Activated T-cell treated with anti-CD3 and anti-CD28 coated beads, Interleukin-2, amount 50 U/mL, for 4 hours (primary cell): ENCODE measurements at regions not wholly inside any gene's neighbourhood (a gene's known extent, or its start where the extent isn't known, plus 50 kb on each side); places are given as distances from the start of the nearest gene placed in this dataset.
"Not testable (repeated sequence)": the region's sequence is repeated elsewhere in the genome, so short reads cannot be mapped to it uniquely, and the experiment has no call there.

Source experiments
- ATAC-seq, 2 donors: fragments of 200-7000 bp; cut with Tn5 transposase; one replicate each; pipeline ENCODE4 v1.10.0; 2021
- DNase-seq: peaks from one replicate; pipeline ENCODE4 v3.0.0-alpha.2; 2020
- H3K27me3 Mint-ChIP-seq: one replicate; pipeline ENCODE4 v1.8.0; 2021; ENCODE audit warnings: low read depth, mixed read lengths
- H3K36me3 Mint-ChIP-seq: one replicate; pipeline ENCODE4 v1.8.0; 2022; ENCODE audit warnings: mixed read lengths; ENCODE audit not compliant: insufficient read depth
- H3K4me1 Mint-ChIP-seq: one replicate; pipeline ENCODE4 v1.8.0; 2021; ENCODE audit warnings: low read depth, mixed read lengths
- H3K4me3 Mint-ChIP-seq: one replicate; pipeline ENCODE4 v1.8.0; 2021; ENCODE audit warnings: mild to moderate bottlenecking, moderate library complexity, mixed read lengths
- H3K9me3 Mint-ChIP-seq: one replicate; pipeline ENCODE4 v1.8.0; 2021; ENCODE audit warnings: mixed read lengths

- H3K4me1 Mint-ChIP-seq, result no peaks in the 10 kb centered on the region
- H3K9me3 Mint-ChIP-seq, result no peaks in the 10 kb centered on the region
- no peak for ATAC-seq
- no peak overlapping the region for H3K4me3 Mint-ChIP-seq
- no peak for DNase-seq
- H3K36me3 Mint-ChIP-seq, result no peaks in the 10 kb centered on the region
- peaks cover 3% of the 10 kb centered on the region for H3K27me3 Mint-ChIP-seq
These were observed 358.3 kb upstream of the KLHL29 start for GRCh38 chr2:23026671-23027070.

GRCh38 chr2:23027396-23027795, 357.6 kb upstream of the KLHL29 start:
- DNase-seq, result no peak
- no peak for ATAC-seq
- Mint-ChIP-seq H3K9me3 (no peaks in the 10 kb centered on the region), H3K27me3 (peaks cover 3% of the 10 kb centered on the region), H3K4me1 (no peaks in the 10 kb centered on the region), H3K36me3 (no peaks in the 10 kb centered on the region), H3K4me3 (no peak overlapping the region)

- DNase-seq (no peak), ATAC-seq (no peak)
- Mint-ChIP-seq H3K36me3 (no peaks in the 10 kb centered on the region), H3K9me3 (no peaks in the 10 kb centered on the region), H3K27me3 (peaks cover 3% of the 10 kb centered on the region), H3K4me3 (no peak overlapping the region), H3K4me1 (no peaks in the 10 kb centered on the region)
These were observed 356.9 kb upstream of the KLHL29 start for GRCh38 chr2:23028106-23028505.

- ATAC-seq, result no peak
- Mint-ChIP-seq H3K9me3 (no peaks in the 10 kb centered on the region), H3K27me3 (peaks cover 3% of the 10 kb centered on the region), H3K36me3 (no peaks in the 10 kb centered on the region), H3K4me3 (no peak overlapping the region), H3K4me1 (no peaks in the 10 kb centered on the region)
- no peak for DNase-seq
These were observed 355.9 kb upstream of the KLHL29 start for GRCh38 chr2:23029111-23029510.

- DNase-seq, result no peak
- H3K4me1 Mint-ChIP-seq, result no peaks in the 10 kb centered on the region
- no peak overlapping the region for H3K4me3 Mint-ChIP-seq
- H3K36me3 Mint-ChIP-seq, result no peaks in the 10 kb centered on the region
- ATAC-seq, result no peak
- peaks cover 3% of the 10 kb centered on the region for H3K27me3 Mint-ChIP-seq
- no peaks in the 10 kb centered on the region for H3K9me3 Mint-ChIP-seq
These were observed 355.0 kb upstream of the KLHL29 start for GRCh38 chr2:23029951-23030350.

GRCh38 chr2:23034996-23035395, 350.0 kb upstream of the KLHL29 start:
- DNase-seq, result no peak
- H3K36me3 Mint-ChIP-seq, result no peaks in the 10 kb centered on the region
- no peaks in the 10 kb centered on the region for H3K4me1 Mint-ChIP-seq
- no peaks in the 10 kb centered on the region for H3K27me3 Mint-ChIP-seq
- no peaks in the 10 kb centered on the region for H3K9me3 Mint-ChIP-seq
- no peak overlapping the region for H3K4me3 Mint-ChIP-seq
- ATAC-seq, result no peak

GRCh38 chr2:23036629-23037028, 348.4 kb upstream of the KLHL29 start:
- Mint-ChIP-seq H3K27me3 (no peaks in the 10 kb centered on the region), H3K4me3 (no peak overlapping the region), H3K4me1 (no peaks in the 10 kb centered on the region), H3K36me3 (no peaks in the 10 kb centered on the region), H3K9me3 (no peaks in the 10 kb centered on the region)
- ATAC-seq (no peak), DNase-seq (no peak)

GRCh38 chr2:23037596-23037995, 347.4 kb upstream of the KLHL29 start:
- Mint-ChIP-seq H3K9me3 (no peaks in the 10 kb centered on the region), H3K36me3 (no peaks in the 10 kb centered on the region), H3K27me3 (no peaks in the 10 kb centered on the region), H3K4me3 (no peak overlapping the region), H3K4me1 (no peaks in the 10 kb centered on the region)
- ATAC-seq (no peak), DNase-seq (no peak)

GRCh38 chr2:23041443-23041842, 343.5 kb upstream of the KLHL29 start:
- Mint-ChIP-seq H3K27me3 (peaks cover 2% of the 10 kb centered on the region), H3K36me3 (no peaks in the 10 kb centered on the region), H3K4me1 (no peaks in the 10 kb centered on the region), H3K4me3 (no peak overlapping the region), H3K9me3 (no peaks in the 10 kb centered on the region)
- no peak for DNase-seq
- ATAC-seq, result no peak

GRCh38 chr2:23042216-23042906, 342.6 kb upstream of the KLHL29 start:
- Mint-ChIP-seq H3K9me3 (no peaks in the 10 kb centered on the region), H3K36me3 (no peaks in the 10 kb centered on the region), H3K4me3 (no peak overlapping the region), H3K4me1 (no peaks in the 10 kb centered on the region), H3K27me3 (peaks cover 2% of the 10 kb centered on the region)
- DNase-seq, result no peak
- ATAC-seq, result no peak

- Mint-ChIP-seq H3K27me3 (peaks cover 2% of the 10 kb centered on the region), H3K4me3 (no peak overlapping the region)
These were observed 334.6 kb upstream of the KLHL29 start for GRCh38 chr2:23050388-23050787.

GRCh38 chr2:23053601-23054000, 331.4 kb upstream of the KLHL29 start:
- Mint-ChIP-seq H3K9me3 (peaks cover 4% of the 10 kb centered on the region), H3K36me3 (no peaks in the 10 kb centered on the region), H3K4me3 (no peak overlapping the region), H3K27me3 (no peaks in the 10 kb centered on the region), H3K4me1 (no peaks in the 10 kb centered on the region)
- no peak for DNase-seq
- no peak for ATAC-seq

More at GRCh38 chr2:23050388-23050787, 334.6 kb upstream of the KLHL29 start:
- H3K9me3 Mint-ChIP-seq, result peaks cover 4% of the 10 kb centered on the region
- no peak for ATAC-seq
- no peaks in the 10 kb centered on the region for H3K36me3 Mint-ChIP-seq
- no peaks in the 10 kb centered on the region for H3K4me1 Mint-ChIP-seq
- DNase-seq, result no peak

GRCh38 chr2:23055251-23055650, 329.7 kb upstream of the KLHL29 start:
- H3K9me3 Mint-ChIP-seq, result no peaks in the 10 kb centered on the region
- H3K4me3 Mint-ChIP-seq, result no peak overlapping the region
- no peaks in the 10 kb centered on the region for H3K27me3 Mint-ChIP-seq
- ATAC-seq (no peak), DNase-seq (no peak)
- no peaks in the 10 kb centered on the region for H3K36me3 Mint-ChIP-seq
- no peaks in the 10 kb centered on the region for H3K4me1 Mint-ChIP-seq

- DNase-seq, H3K27me3 Mint-ChIP-seq: not testable (repeated sequence)
These were observed 328.1 kb upstream of the KLHL29 start for GRCh38 chr2:23056846-23057245.

GRCh38 chr2:23058435-23058834, 326.5 kb upstream of the KLHL29 start:
- Mint-ChIP-seq H3K4me3 (no peak overlapping the region), H3K27me3 (no peaks in the 10 kb centered on the region), H3K4me1 (no peaks in the 10 kb centered on the region), H3K9me3 (no peaks in the 10 kb centered on the region), H3K36me3 (no peaks in the 10 kb centered on the region)
- no peak for ATAC-seq
- DNase-seq, result no peak

More at GRCh38 chr2:23056846-23057245, 328.1 kb upstream of the KLHL29 start:
- H3K4me1 Mint-ChIP-seq, H3K9me3 Mint-ChIP-seq, H3K4me3 Mint-ChIP-seq, ATAC-seq, H3K36me3 Mint-ChIP-seq: not testable (repeated sequence)
